ENCODE measurements at regions not wholly inside any gene's neighbourhood (a gene's known extent, or its start where the extent isn't known, plus 50 kb on each side); places are given as distances from the start of the nearest gene placed in this dataset.
A peak's percentile ranks its signal among the peaks of the same experiment; 100 is the strongest.

GRCh38 chr21:17925000-17925610 lies 105.9 kb upstream of the C21orf91 start:
- ChIA-PET CTCF (ENCODE audit: low intra/inter-chr PET ratio) (interaction anchor here (0.7 to 1.3 kb wide), 2 partner anchors 246 to 247 kb away, joined by 3 read pairs; no protein-coding TSS in a partner anchor), POLR2A (no interaction called here)
- no peak overlapping the region for H3K27ac ChIP-seq (ENCODE audit: extremely low read depth, low read depth, low read length)
- no peak overlapping the region for H2AFZ ChIP-seq (ENCODE audit: low read depth, low read length)
- no peaks in the 10 kb centered on the region for H3K9me1 ChIP-seq (ENCODE audit: control insufficient read depth, insufficient read depth, low read length)
- H3K79me2 ChIP-seq (ENCODE audit: control insufficient read depth, insufficient read depth, low read length) = no peaks in the 10 kb centered on the region
- H3K27me3 ChIP-seq (ENCODE audit: control insufficient read depth in 2 of 2, insufficient read depth in 2 of 2, low read length in 2 of 2) = no peaks in the 10 kb centered on the region
- peak; percentile 100 for ATAC-seq
- BruUV-seq (replicated peaks) = no TSS peak
- H3K4me3 ChIP-seq = no peak overlapping the region
- no peak overlapping the region for H3K4me2 ChIP-seq (ENCODE audit: insufficient read depth, low read length)
- in situ Hi-C loops (cut with MboI) (no loop called here), intact Hi-C loops (cut with micrococcal nuclease) (loop anchor here (1.0 kb wide), 1 partner anchor 246 kb away; no protein-coding TSS in a partner anchor)
- FAIRE-seq = peak; percentile 93
- H3K36me3 ChIP-seq (ENCODE audit: control insufficient read depth, insufficient read depth, low read length) = no peaks in the 10 kb centered on the region
- no peak overlapping the region for H3K9ac ChIP-seq (ENCODE audit: insufficient read depth in 1 of 2, low read depth in 2 of 2, low read length in 2 of 2)
- H4K20me1 ChIP-seq (replicated peaks; ENCODE audit: control insufficient read depth, insufficient read depth, low read length) = no peaks in the 10 kb centered on the region
- 0% methylated on average over 3 of the region's 3 CpGs for WGBS (ENCODE audit: insufficient coverage, low coverage, missing lambda C conversion rate)
- DNase-seq (ENCODE audit: extremely low read depth in 1 of 4, low spot score in 3 of 4) = peak; percentile 66 to 76 (median 74)
- no peaks in the 10 kb centered on the region for H3K4me1 ChIP-seq (replicated peaks in 1 of 2; ENCODE audit: control insufficient read depth in 2 of 2, insufficient read depth in 2 of 2, low read length in 2 of 2)
- H3K9me3 ChIP-seq (replicated peaks; ENCODE audit: control insufficient read depth, insufficient read depth, low read depth, low read length) = no peaks in the 10 kb centered on the region
- TF ChIP-seq TRIM24 (IDR thresholded peaks at IDR 0.05) = no peak
- no peak for TF ChIP-seq JUND (IDR thresholded peaks at IDR 0.05; ENCODE audit: borderline replicate concordance, low read depth, low read length)
- TF ChIP-seq JUND (tag; IDR thresholded peaks at IDR 0.05; ENCODE audit: borderline replicate concordance, low read depth, low read length) = no peak
- TF ChIP-seq ZNF212 (CRISPR knock-in tag; IDR thresholded peaks at IDR 0.05) = no peak
- peak; percentile 74 to 78 (median 75) for TF ChIP-seq CTCF (IDR thresholded peaks at IDR 0.05 in 2 of 3, conservative IDR thresholded peaks at IDR 0.05 in 1 of 3; ENCODE audit: insufficient read depth in 2 of 3, low read depth in 1 of 3, low read length in 3 of 3)
- peak; percentile 35; the same call in 1 of the 2 replicates for TF ChIP-seq DEAF1 (CRISPR knock-in tag; IDR thresholded peaks at IDR 0.05)
- no peak for TF ChIP-seq ZKSCAN3 (CRISPR knock-in tag; IDR thresholded peaks at IDR 0.05)
- no peak for TF ChIP-seq ZNF668 (CRISPR knock-in tag; IDR thresholded peaks at IDR 0.05)
- no peak for TF ChIP-seq HCFC1 (IDR thresholded peaks at IDR 0.05; ENCODE audit: low read depth, low read length)
- TF ChIP-seq RAD21 (CRISPR knock-in tag; conservative IDR thresholded peaks at IDR 0.05 in 1 of 2, IDR thresholded peaks at IDR 0.05 in 1 of 2) = peak; percentile 48 to 76
- no peak for TF ChIP-seq EWSR1 (IDR thresholded peaks at IDR 0.05; ENCODE audit: borderline replicate concordance, low read depth, partially characterized antibody)
- no peak for TF ChIP-seq HOMEZ (CRISPR knock-in tag; IDR thresholded peaks at IDR 0.05)
- no peak for TF ChIP-seq ZNF644 (tag; IDR thresholded peaks at IDR 0.05; ENCODE audit: low read depth)
- no peak for TF ChIP-seq CTCFL (IDR thresholded peaks at IDR 0.05; ENCODE audit: borderline replicate concordance, insufficient read depth, low read depth, low read length, poor library complexity, severe bottlenecking)
- TF ChIP-seq NCOA6 (IDR thresholded peaks at IDR 0.05) = no peak
- no peak for TF ChIP-seq SNIP1 (IDR thresholded peaks at IDR 0.05; ENCODE audit: low read depth)
